H9 (cell line): ENCODE measurements at regions not wholly inside any gene's neighbourhood (a gene's known extent, or its start where the extent isn't known, plus 50 kb on each side); places are given as distances from the start of the nearest gene placed in this dataset.

Source experiments
- DNase-seq: peaks from one replicate; pipeline ENCODE4 v3.0.0-alpha.2; 2017
- H2AFZ ChIP-seq: one replicate; pipeline ENCODE4 v1.6.1; 2013; ENCODE audit warnings: mild to moderate bottlenecking, low read length, control low read depth, moderate library complexity
- H2AK5ac ChIP-seq: 2 replicates; pipeline ENCODE4 v1.6.1; 2013; ENCODE audit warnings: low read length, control low read depth, mixed read lengths; ENCODE audit not compliant: insufficient read length
- H2BK120ac ChIP-seq: one replicate; pipeline ENCODE4 v1.6.1; 2013; ENCODE audit warnings: low read depth, mild to moderate bottlenecking, low read length, control low read depth, inconsistent platforms; ENCODE audit not compliant: poor library complexity, severe bottlenecking
- H2BK12ac ChIP-seq: 2 replicates; pipeline ENCODE4 v1.6.1; 2013; ENCODE audit warnings: low read length, control low read depth, mixed read lengths, low read depth; ENCODE audit not compliant: insufficient read length
- H2BK15ac ChIP-seq: 2 replicates; pipeline ENCODE4 v1.6.1; 2013; ENCODE audit warnings: low read depth, low read length, control low read depth
- H2BK20ac ChIP-seq: one replicate; pipeline ENCODE4 v1.6.1; 2013; ENCODE audit warnings: low read depth, mild to moderate bottlenecking, low read length, control low read depth, inconsistent platforms; ENCODE audit not compliant: poor library complexity, severe bottlenecking
- H2BK5ac ChIP-seq: 2 replicates; pipeline ENCODE4 v1.6.1; 2013; ENCODE audit warnings: low read length, control low read depth, mixed read lengths; ENCODE audit not compliant: insufficient read length
- H3K14ac ChIP-seq: 2 replicates; pipeline ENCODE4 v1.6.1; 2013; ENCODE audit warnings: low read length, control low read depth; ENCODE audit not compliant: insufficient read depth
- H3K18ac ChIP-seq: 2 replicates; pipeline ENCODE4 v1.6.1; 2013; ENCODE audit warnings: low read depth, mild to moderate bottlenecking, mixed read lengths, low read length, control low read depth; ENCODE audit not compliant: insufficient read length
- H3K23ac ChIP-seq: 2 replicates; pipeline ENCODE4 v1.6.1; 2013; ENCODE audit warnings: low read length, control low read depth, mixed read lengths, low read depth; ENCODE audit not compliant: insufficient read length
- H3K23me2 ChIP-seq: 2 replicates; pipeline ENCODE4 v1.6.1; 2013; ENCODE audit warnings: low read depth, mild to moderate bottlenecking, mixed read lengths, low read length, control low read depth; ENCODE audit not compliant: insufficient read length, poor library complexity, severe bottlenecking
- H3K27ac ChIP-seq: 2 replicates; pipeline ENCODE4 v1.5.1; 2013; ENCODE audit warnings: low read length, control low read depth, mixed read lengths, low read depth; ENCODE audit not compliant: insufficient read length
- H3K27me3 ChIP-seq: 2 replicates; pipeline ENCODE4 v1.6.1; 2013; ENCODE audit warnings: low read length, control low read depth, inconsistent platforms; ENCODE audit not compliant: insufficient read depth
- H3K4ac ChIP-seq: 2 replicates; pipeline ENCODE4 v1.6.1; 2013; ENCODE audit warnings: low read depth, mild to moderate bottlenecking, control low read depth, inconsistent platforms, low read length, moderate library complexity
- H3K4me1 ChIP-seq: 2 replicates; pipeline ENCODE4 v1.6.1; 2013; ENCODE audit warnings: low read length, control low read depth, inconsistent platforms; ENCODE audit not compliant: insufficient read depth
- H3K4me2 ChIP-seq: 2 replicates; pipeline ENCODE4 v1.6.1; 2013; ENCODE audit warnings: low read length, control low read depth, mixed read lengths; ENCODE audit not compliant: insufficient read length, insufficient read depth
- H3K56ac ChIP-seq: 2 replicates; pipeline ENCODE4 v1.6.1; 2013; ENCODE audit warnings: low read depth, mild to moderate bottlenecking, mixed read lengths, low read length, control low read depth; ENCODE audit not compliant: insufficient read length
- H3K79me1 ChIP-seq: 2 replicates; pipeline ENCODE4 v1.6.1; 2013; ENCODE audit warnings: low read depth, mild to moderate bottlenecking, moderate library complexity, low read length, control low read depth, inconsistent platforms; ENCODE audit not compliant: insufficient read depth, poor library complexity, severe bottlenecking
- H3K79me2 ChIP-seq: 2 replicates; pipeline ENCODE4 v1.6.1; 2013; ENCODE audit warnings: low read length, control low read depth, inconsistent platforms; ENCODE audit not compliant: insufficient read depth
- H3K9ac ChIP-seq: 2 replicates; pipeline ENCODE4 v1.6.1; 2013; ENCODE audit warnings: low read length, control low read depth, mixed read lengths; ENCODE audit not compliant: insufficient read length; ENCODE audit errors: extremely low read depth
- H3K9me3 ChIP-seq: one replicate; pipeline ENCODE4 v1.6.1; 2013; ENCODE audit warnings: low read depth, low read length, inconsistent platforms; ENCODE audit not compliant: control insufficient read depth
- H3T11ph ChIP-seq: one replicate; pipeline ENCODE4 v1.6.1; 2013; ENCODE audit warnings: mild to moderate bottlenecking, low read length, control low read depth, inconsistent platforms
- H4K20me1 ChIP-seq: one replicate; pipeline ENCODE4 v1.6.1; 2013; ENCODE audit not compliant: control insufficient read depth, insufficient read length, insufficient read depth
- H4K5ac ChIP-seq: 2 replicates; pipeline ENCODE4 v1.6.1; 2013; ENCODE audit warnings: low read depth, mild to moderate bottlenecking, mixed read lengths, low read length, control low read depth; ENCODE audit not compliant: insufficient read length
- H4K8ac ChIP-seq: replicated peaks from 2 replicates; pipeline ENCODE4 v1.6.1; 2013; ENCODE audit warnings: low read length, control low read depth, mixed read lengths, low read depth; ENCODE audit not compliant: insufficient read length
- H4K91ac ChIP-seq: 2 replicates; pipeline ENCODE4 v1.6.1; 2013; ENCODE audit warnings: low read depth, mild to moderate bottlenecking, moderate library complexity, mixed read lengths, low read length, control low read depth; ENCODE audit not compliant: insufficient read length
- H3K27ac Mint-ChIP-seq, 3 experiments: 2 replicates in 2 of 3; 3 replicates in 1 of 3; pipeline ENCODE4 v1.8.0; 2020 to 2021; ENCODE audit warnings: mixed read lengths in 3 of 3, mild to moderate bottlenecking in 1 of 3, moderate library complexity in 1 of 3
- H3K27me3 Mint-ChIP-seq: 2 replicates; pipeline ENCODE4 v1.8.0; 2021; ENCODE audit warnings: low read depth, mild to moderate bottlenecking, moderate library complexity, mixed read lengths
- H3K36me3 Mint-ChIP-seq, 3 experiments: 2 replicates in 2 of 3; 3 replicates in 1 of 3; pipeline ENCODE4 v1.8.0; 2020 to 2021; ENCODE audit warnings: low read depth in 3 of 3, mixed read lengths in 3 of 3; ENCODE audit not compliant: insufficient read depth in 1 of 3
- H3K4me1 Mint-ChIP-seq, 2 experiments: 2 replicates each; pipeline ENCODE4 v1.8.0; 2020; ENCODE audit warnings: mixed read lengths in 2 of 2
- H3K4me3 Mint-ChIP-seq, 2 experiments: 2 replicates in 1 of 2; 3 replicates in 1 of 2; pipeline ENCODE4 v1.8.0; 2020 to 2021; ENCODE audit warnings: mild to moderate bottlenecking in 2 of 2, mixed read lengths in 2 of 2, moderate library complexity in 1 of 2
- H3K9me3 Mint-ChIP-seq, 2 experiments: 2 replicates in 1 of 2; 3 replicates in 1 of 2; pipeline ENCODE4 v1.8.0; 2020; ENCODE audit warnings: mild to moderate bottlenecking in 2 of 2, mixed read lengths in 2 of 2, moderate library complexity in 1 of 2
- CTCF ChIP-seq: fragments of 200-600 bp; sonication (generic); conservative IDR thresholded peaks from 3 replicates; pipeline ENCODE4 v1.8.0; 2021; ENCODE audit warnings: antibody characterized with exemption, mild to moderate bottlenecking
- WGBS: extraction: QIAGEN DNeasy Blood & Tissue Kit; methylation state at CpG from one replicate; pipeline ENCODE4 v1.1.7; 2013; ENCODE audit warnings: missing lambda C conversion rate, low lambda C conversion rate, mixed read lengths; ENCODE audit not compliant: insufficient read length; ENCODE audit errors: extremely low coverage; 5-methylcytosine and 5-hydroxymethylcytosine counted together

DNA sequence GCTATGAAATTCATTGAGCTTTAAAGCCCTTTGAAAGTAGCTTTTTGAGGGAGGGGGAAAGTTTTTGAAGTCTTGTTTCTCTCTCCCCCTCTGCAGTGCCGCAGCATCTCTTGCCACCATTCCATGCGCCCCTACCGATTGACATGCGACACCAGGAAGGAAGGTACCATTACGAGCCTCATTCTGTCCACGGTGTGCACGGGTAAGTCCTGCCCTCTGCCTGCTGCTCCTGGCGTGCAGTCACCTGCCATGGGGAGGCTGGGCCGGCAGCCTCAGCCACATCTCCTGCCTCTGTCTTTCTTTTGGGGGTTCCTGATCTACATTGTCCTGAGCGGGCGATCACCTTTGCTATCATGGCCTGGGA lies 191.6 kb downstream of the GLI2 start:
- no CpG with 5 or more reads among the region's 11 CpGs for WGBS
- no peaks in the 10 kb centered on the region for H3K27me3 ChIP-seq
- H3K56ac ChIP-seq = no peak overlapping the region
- Mint-ChIP-seq H3K36me3 (peaks cover 27 to 40% (median 36%) of the 10 kb centered on the region in 3 experiments), H3K4me1 (peaks cover 2 to 3% of the 10 kb centered on the region in 2 experiments; a peak in 2 of 4 replicates), H3K9me3 (peaks cover 4% of the 10 kb centered on the region in 2 experiments; a peak in 1 of 5 replicates), H3K27me3 (no peaks in the 10 kb centered on the region), H3K4me3 (no peak overlapping the region), H3K27ac (no peak overlapping the region; a peak in 2 of 7 replicates)
- H3T11ph ChIP-seq = no peak overlapping the region
- no peaks in the 10 kb centered on the region for H4K20me1 ChIP-seq
- no peak overlapping the region for H2BK5ac ChIP-seq
- no peak for TF ChIP-seq CTCF
- H3K23ac ChIP-seq = no peak overlapping the region
- no peaks in the 10 kb centered on the region; the same call in 1 of the 2 replicates for H3K79me2 ChIP-seq
- H3K14ac ChIP-seq = no peak overlapping the region
- no peaks in the 10 kb centered on the region for H3K9me3 ChIP-seq
- H3K9ac ChIP-seq = no peak overlapping the region
- no peak overlapping the region for H2BK120ac ChIP-seq
- no peaks in the 10 kb centered on the region for H3K4me1 ChIP-seq
- H3K18ac ChIP-seq = no peak overlapping the region
- H2AK5ac ChIP-seq = no peak overlapping the region
- no peak overlapping the region for H4K91ac ChIP-seq
- no peak for DNase-seq
- H2BK12ac ChIP-seq = no peak overlapping the region
- H3K4me2 ChIP-seq = no peak overlapping the region
- no peaks in the 10 kb centered on the region for H3K79me1 ChIP-seq
- no peak overlapping the region for H3K27ac ChIP-seq
- H4K5ac ChIP-seq = no peak overlapping the region
- no peak overlapping the region for H3K4ac ChIP-seq
- H4K8ac ChIP-seq = no peak overlapping the region
- no peak overlapping the region for H2AFZ ChIP-seq
- no peaks in the 10 kb centered on the region for H3K23me2 ChIP-seq
- no peak overlapping the region for H2BK15ac ChIP-seq
- no peak overlapping the region for H2BK20ac ChIP-seq
